HL-60 (cell line): ENCODE measurements at regions not wholly inside any gene's neighbourhood (a gene's known extent, or its start where the extent isn't known, plus 50 kb on each side); places are given as distances from the start of the nearest gene placed in this dataset.
"Not testable (repeated sequence)": the region's sequence is repeated elsewhere in the genome, so short reads cannot be mapped to it uniquely, and the experiment has no call there.

Source experiments
- DNase-seq, 2 experiments: peaks; one replicate each; pipeline ENCODE4 v3.0.0-alpha.2; 2010 to 2020; ENCODE audit warnings: low read depth in 1 of 2, low spot score in 1 of 2
- H3K27ac ChIP-seq: fragments of 250-450 bp; sonication (Bioruptor Pico); replicated peaks from 2 replicates; pipeline ENCODE4 v1.5.1; 2020; ENCODE audit warnings: mild to moderate bottlenecking, moderate library complexity
- H3K27me3 ChIP-seq: fragments of 250-450 bp; sonication (Bioruptor Pico); 2 replicates; pipeline ENCODE4 v1.5.1; 2021; ENCODE audit warnings: mild to moderate bottlenecking, moderate library complexity; ENCODE audit not compliant: insufficient read depth, poor library complexity, severe bottlenecking
- H3K4me3 ChIP-seq: replicated peaks from 2 replicates; pipeline ENCODE4 v1.5.1; 2011; ENCODE audit warnings: mild to moderate bottlenecking, control low read depth, low read length; ENCODE audit not compliant: insufficient read depth
- GABPA ChIP-seq: IDR thresholded peaks from 2 replicates; pipeline ENCODE4 v1.6.1; 2012; ENCODE audit warnings: low read depth
- POLR2AphosphoS5 ChIP-seq: IDR thresholded peaks from 2 replicates; pipeline ENCODE4 v1.6.1; 2012; ENCODE audit warnings: low read depth
- SPI1 ChIP-seq: IDR thresholded peaks from 2 replicates; pipeline ENCODE4 v1.6.1; 2012; ENCODE audit warnings: low read depth, mild to moderate bottlenecking, borderline replicate concordance
- TF ChIP-seq, protein P1 (sequence below): IDR thresholded peaks from one replicate; pipeline ENCODE4 v1.5.1; 2011; ENCODE audit warnings: low read length, control low read depth, inconsistent platforms; ENCODE audit not compliant: insufficient read depth
- TF ChIP-seq, protein P2 (sequence below): IDR thresholded peaks from 2 replicates; pipeline ENCODE4 v1.6.1; 2012; ENCODE audit warnings: low read depth; ENCODE audit not compliant: insufficient replicate concordance

DNA sequence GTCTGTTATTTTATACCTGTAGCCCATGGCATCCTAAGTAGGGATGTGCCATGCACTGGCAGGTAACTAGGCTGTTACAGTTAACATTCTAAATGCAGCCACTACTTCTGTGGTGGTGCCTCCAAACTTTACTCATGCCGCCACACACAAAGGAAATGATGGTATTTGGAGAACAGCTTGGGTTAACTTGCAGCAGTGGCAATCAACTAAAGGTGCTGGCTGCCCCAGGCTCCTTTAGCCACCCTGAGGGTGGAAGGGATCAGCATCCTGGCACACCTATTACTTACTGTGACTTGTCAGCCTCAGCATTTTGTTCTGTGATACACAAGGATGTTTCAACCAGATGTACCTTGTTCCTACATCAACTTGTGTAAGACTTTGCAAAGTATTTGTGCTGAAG lies 221.8 kb upstream of the PPP1R3A start:
- DNase-seq = no peak
- Histone ChIP-seq H3K27me3 (no peaks in the 10 kb centered on the region), H3K27ac (no peak overlapping the region), H3K4me3 (no peak overlapping the region)
- TF ChIP-seq SPI1 = no peak
- TF ChIP-seq, protein P1, sequence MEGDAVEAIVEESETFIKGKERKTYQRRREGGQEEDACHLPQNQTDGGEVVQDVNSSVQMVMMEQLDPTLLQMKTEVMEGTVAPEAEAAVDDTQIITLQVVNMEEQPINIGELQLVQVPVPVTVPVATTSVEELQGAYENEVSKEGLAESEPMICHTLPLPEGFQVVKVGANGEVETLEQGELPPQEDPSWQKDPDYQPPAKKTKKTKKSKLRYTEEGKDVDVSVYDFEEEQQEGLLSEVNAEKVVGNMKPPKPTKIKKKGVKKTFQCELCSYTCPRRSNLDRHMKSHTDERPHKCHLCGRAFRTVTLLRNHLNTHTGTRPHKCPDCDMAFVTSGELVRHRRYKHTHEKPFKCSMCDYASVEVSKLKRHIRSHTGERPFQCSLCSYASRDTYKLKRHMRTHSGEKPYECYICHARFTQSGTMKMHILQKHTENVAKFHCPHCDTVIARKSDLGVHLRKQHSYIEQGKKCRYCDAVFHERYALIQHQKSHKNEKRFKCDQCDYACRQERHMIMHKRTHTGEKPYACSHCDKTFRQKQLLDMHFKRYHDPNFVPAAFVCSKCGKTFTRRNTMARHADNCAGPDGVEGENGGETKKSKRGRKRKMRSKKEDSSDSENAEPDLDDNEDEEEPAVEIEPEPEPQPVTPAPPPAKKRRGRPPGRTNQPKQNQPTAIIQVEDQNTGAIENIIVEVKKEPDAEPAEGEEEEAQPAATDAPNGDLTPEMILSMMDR = no peak
- TF ChIP-seq, protein P2, sequence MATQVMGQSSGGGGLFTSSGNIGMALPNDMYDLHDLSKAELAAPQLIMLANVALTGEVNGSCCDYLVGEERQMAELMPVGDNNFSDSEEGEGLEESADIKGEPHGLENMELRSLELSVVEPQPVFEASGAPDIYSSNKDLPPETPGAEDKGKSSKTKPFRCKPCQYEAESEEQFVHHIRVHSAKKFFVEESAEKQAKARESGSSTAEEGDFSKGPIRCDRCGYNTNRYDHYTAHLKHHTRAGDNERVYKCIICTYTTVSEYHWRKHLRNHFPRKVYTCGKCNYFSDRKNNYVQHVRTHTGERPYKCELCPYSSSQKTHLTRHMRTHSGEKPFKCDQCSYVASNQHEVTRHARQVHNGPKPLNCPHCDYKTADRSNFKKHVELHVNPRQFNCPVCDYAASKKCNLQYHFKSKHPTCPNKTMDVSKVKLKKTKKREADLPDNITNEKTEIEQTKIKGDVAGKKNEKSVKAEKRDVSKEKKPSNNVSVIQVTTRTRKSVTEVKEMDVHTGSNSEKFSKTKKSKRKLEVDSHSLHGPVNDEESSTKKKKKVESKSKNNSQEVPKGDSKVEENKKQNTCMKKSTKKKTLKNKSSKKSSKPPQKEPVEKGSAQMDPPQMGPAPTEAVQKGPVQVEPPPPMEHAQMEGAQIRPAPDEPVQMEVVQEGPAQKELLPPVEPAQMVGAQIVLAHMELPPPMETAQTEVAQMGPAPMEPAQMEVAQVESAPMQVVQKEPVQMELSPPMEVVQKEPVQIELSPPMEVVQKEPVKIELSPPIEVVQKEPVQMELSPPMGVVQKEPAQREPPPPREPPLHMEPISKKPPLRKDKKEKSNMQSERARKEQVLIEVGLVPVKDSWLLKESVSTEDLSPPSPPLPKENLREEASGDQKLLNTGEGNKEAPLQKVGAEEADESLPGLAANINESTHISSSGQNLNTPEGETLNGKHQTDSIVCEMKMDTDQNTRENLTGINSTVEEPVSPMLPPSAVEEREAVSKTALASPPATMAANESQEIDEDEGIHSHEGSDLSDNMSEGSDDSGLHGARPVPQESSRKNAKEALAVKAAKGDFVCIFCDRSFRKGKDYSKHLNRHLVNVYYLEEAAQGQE = no peak
- TF ChIP-seq GABPA = no peak
- TF ChIP-seq POLR2AphosphoS5 = no peak

DNA sequence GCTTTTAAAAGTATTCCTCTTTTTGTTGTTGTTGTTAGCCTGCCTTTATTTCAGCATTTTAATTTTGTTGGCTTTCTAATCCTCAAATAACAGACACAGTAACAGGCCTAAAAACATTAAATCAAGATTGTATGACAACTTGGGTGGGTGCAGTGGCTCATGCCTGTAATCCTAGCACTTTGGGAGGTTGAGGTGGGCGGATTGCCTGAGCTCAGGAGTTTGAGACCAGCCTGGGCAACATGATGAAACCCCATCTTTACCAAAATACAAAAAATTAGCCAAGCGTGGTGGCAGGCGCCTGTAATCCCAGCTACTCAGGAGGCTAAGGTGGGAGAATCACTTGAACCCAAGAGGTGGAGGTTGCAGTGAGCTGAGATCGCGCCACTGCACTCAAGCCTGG lies 220.9 kb upstream of the PPP1R3A start:
- not testable (repeated sequence) for DNase-seq, H3K4me3 ChIP-seq, H3K27me3 ChIP-seq, H3K27ac ChIP-seq

DNA sequence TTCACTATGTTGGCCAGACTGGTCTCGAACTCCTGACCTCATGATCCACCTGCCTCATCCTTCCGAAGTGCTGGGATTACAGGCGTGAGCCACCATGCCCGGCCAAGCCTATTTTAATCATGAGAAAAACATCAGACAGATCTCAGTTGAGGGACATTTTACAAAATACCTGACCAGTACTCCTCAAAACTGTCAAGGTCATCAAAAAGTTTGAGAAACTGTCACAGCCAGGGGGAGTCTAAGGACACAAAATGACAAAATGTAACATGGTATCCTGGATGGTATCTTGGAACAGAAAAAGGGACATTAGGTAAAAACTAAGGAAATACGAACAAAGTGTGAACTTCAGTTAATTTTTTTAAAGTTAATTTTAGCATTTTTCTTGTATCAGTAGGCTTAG lies 219.8 kb upstream of the PPP1R3A start:
- TF ChIP-seq, protein P1 = no peak
- TF ChIP-seq, protein P2 = no peak
- TF ChIP-seq POLR2AphosphoS5 = no peak
- TF ChIP-seq GABPA = no peak
- no peak for TF ChIP-seq SPI1
- DNase-seq = no peak
- no peak overlapping the region for H3K27ac ChIP-seq
- H3K27me3 ChIP-seq = no peaks in the 10 kb centered on the region
- H3K4me3 ChIP-seq = no peak overlapping the region

DNA sequence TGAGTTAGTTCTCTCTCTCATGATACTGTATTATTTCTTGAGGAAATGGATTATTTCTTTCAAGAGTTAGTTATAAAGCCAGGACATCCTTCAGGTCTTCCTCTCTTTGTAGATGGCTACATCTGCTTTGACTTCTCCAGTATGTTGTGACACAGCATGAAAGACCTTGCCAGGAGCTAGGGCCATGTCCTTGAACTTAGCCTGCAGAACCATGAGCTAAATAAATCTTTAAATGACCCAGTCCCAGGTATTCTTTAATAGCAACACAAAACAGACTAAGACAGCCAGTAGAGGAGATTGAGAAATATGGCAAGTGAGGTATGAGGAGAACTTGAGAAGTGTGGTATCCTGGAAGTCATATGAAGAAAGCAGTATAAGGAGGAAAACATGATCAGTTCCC lies 214.9 kb upstream of the PPP1R3A start:
- Histone ChIP-seq H3K27ac (no peak overlapping the region), H3K27me3 (no peaks in the 10 kb centered on the region), H3K4me3 (no peak overlapping the region)
- no peak for DNase-seq
- TF ChIP-seq GABPA = no peak
- TF ChIP-seq, protein P2 = no peak
- no peak for TF ChIP-seq POLR2AphosphoS5
- TF ChIP-seq, protein P1 = no peak
- no peak for TF ChIP-seq SPI1
